Brain microvascular endothelial cell (primary cell): ENCODE measurements at regions not wholly inside any gene's neighbourhood (a gene's known extent, or its start where the extent isn't known, plus 50 kb on each side); places are given as distances from the start of the nearest gene placed in this dataset.

Source experiments
- DNase-seq: peaks from one replicate; pipeline ENCODE4 v3.0.0-alpha.2; 2020
- H3K27ac ChIP-seq: fragments of 250-450 bp; sonication (Bioruptor Pico); 2 replicates; pipeline ENCODE4 v1.5.1; 2020; ENCODE audit warnings: mild to moderate bottlenecking, moderate library complexity
- H3K27me3 ChIP-seq: fragments of 250-450 bp; sonication (Bioruptor Pico); replicated peaks from 2 replicates; pipeline ENCODE4 v1.5.1; 2020; ENCODE audit warnings: mild to moderate bottlenecking
- H3K36me3 ChIP-seq: fragments of 250-450 bp; sonication (Bioruptor Pico); replicated peaks from 2 replicates; pipeline ENCODE4 v1.5.1; 2020; ENCODE audit warnings: mild to moderate bottlenecking
- H3K4me3 ChIP-seq: 2 replicates; pipeline ENCODE4 v1.5.1; 2011; ENCODE audit warnings: low read depth, mild to moderate bottlenecking, control low read depth, low read length, moderate library complexity
- in situ Hi-C: cut with HindIII; loops from 2 replicates; pipeline ENCODE4 v1.10.0; 2017; ENCODE audit warnings: low sequenced_read_pairs, low pct_ligation_motif_present
- TF ChIP-seq, protein P1 (sequence below): IDR thresholded peaks from 2 replicates; pipeline ENCODE4 v1.5.1; 2011; ENCODE audit warnings: low read depth, mild to moderate bottlenecking, moderate library complexity, low read length, control low read depth, inconsistent platforms; ENCODE audit errors: missing control alignments

DNA sequence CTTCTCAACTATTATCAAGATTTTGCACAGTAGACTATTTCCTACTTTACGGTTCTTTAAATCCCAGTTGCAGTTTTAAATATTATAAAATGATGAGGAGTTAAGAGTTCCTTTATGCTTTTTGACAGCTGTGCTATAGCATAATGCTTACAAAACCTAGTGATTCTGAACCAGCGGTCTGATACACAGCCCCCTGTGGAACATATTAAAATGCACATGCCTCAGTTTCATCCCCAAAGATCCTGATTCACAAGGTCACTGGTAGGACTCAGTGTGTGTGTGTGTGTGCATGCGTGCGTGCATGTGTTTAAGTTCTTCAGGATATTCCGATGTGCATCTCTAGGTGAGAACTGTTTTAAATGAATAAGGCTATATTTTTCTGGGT is 330.1 kb upstream of the TPM1 start:
- TF ChIP-seq, protein P1, sequence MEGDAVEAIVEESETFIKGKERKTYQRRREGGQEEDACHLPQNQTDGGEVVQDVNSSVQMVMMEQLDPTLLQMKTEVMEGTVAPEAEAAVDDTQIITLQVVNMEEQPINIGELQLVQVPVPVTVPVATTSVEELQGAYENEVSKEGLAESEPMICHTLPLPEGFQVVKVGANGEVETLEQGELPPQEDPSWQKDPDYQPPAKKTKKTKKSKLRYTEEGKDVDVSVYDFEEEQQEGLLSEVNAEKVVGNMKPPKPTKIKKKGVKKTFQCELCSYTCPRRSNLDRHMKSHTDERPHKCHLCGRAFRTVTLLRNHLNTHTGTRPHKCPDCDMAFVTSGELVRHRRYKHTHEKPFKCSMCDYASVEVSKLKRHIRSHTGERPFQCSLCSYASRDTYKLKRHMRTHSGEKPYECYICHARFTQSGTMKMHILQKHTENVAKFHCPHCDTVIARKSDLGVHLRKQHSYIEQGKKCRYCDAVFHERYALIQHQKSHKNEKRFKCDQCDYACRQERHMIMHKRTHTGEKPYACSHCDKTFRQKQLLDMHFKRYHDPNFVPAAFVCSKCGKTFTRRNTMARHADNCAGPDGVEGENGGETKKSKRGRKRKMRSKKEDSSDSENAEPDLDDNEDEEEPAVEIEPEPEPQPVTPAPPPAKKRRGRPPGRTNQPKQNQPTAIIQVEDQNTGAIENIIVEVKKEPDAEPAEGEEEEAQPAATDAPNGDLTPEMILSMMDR: no peak
- in situ Hi-C loops: no loop called here
- H3K27me3 ChIP-seq: no peaks in the 10 kb centered on the region
- no peak overlapping the region for H3K27ac ChIP-seq
- no peak overlapping the region for H3K4me3 ChIP-seq
- H3K36me3 ChIP-seq: no peaks in the 10 kb centered on the region
- no peak for DNase-seq

DNA sequence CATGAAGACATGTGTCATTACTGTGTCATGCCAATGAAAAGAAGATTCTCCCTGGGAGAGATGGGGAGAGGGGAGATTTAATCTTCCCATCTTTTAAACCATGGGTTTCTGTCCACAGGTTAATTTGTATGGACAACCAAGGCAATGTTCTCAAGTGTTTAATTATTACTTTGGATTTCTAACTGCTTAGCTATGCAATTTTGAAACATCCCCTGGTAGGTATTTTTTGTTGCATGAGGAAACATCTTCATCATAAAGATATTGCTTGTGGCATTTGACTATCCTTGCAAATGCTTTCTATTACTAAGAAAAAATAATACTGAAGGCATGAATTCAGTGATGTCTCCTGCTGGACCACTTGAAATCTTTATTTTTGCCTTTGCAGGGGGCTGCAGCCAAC is 326.6 kb upstream of the TPM1 start:
- H3K36me3 ChIP-seq: no peaks in the 10 kb centered on the region
- H3K27ac ChIP-seq: no peak overlapping the region
- no peak overlapping the region for H3K4me3 ChIP-seq
- DNase-seq: no peak
- in situ Hi-C loops: no loop called here
- H3K27me3 ChIP-seq: no peaks in the 10 kb centered on the region
- TF ChIP-seq, protein P1: no peak

DNA sequence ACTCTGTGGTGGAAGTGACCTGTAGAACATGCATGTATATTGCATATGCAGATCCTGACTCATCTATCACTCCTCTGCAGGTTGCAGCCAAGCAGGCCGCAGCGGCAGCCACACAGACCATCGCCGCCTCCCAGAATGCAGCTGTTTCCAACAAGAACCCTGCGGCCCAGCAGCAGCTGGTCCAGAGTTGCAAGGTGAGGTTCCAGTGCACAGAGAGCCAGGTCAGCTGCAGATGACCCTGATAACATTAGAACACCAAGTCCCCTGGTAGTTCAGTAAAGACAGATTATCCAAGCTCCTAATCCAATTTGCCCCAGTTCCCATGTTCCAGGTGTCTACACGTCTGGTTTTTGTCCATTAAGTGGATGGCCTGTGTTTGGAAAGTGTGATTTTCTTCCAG is 325.1 kb upstream of the TPM1 start:
- H3K27ac ChIP-seq: no peak overlapping the region
- H3K27me3 ChIP-seq: no peaks in the 10 kb centered on the region
- no peaks in the 10 kb centered on the region for H3K36me3 ChIP-seq
- no peak for DNase-seq
- in situ Hi-C loops: no loop called here
- TF ChIP-seq, protein P1: no peak
- H3K4me3 ChIP-seq: no peak overlapping the region

DNA sequence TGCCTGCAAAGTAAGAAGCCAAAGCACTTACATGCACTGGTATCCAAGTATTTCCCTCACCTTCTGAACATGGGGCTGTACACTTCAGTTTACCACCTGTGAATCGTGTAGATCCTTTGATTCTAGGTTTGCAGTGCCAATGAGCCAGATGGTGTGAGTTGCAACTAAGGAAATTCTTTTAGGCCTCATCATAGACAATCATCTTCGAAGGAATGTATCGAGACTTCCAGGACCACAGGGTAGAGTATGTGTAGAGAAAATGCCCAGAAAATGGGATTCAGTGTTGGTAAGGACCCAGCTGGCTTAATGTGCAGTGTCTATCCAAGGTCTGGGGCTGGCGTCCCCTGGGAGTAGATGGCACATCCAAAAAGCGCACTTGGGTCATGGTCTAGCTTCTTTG is 323.2 kb upstream of the TPM1 start:
- DNase-seq: peak; percentile 4
- Histone ChIP-seq H3K27ac (no peak overlapping the region), H3K4me3 (no peak overlapping the region), H3K27me3 (no peaks in the 10 kb centered on the region), H3K36me3 (no peaks in the 10 kb centered on the region)
- TF ChIP-seq, protein P1: no peak
- in situ Hi-C loops: no loop called here

DNA sequence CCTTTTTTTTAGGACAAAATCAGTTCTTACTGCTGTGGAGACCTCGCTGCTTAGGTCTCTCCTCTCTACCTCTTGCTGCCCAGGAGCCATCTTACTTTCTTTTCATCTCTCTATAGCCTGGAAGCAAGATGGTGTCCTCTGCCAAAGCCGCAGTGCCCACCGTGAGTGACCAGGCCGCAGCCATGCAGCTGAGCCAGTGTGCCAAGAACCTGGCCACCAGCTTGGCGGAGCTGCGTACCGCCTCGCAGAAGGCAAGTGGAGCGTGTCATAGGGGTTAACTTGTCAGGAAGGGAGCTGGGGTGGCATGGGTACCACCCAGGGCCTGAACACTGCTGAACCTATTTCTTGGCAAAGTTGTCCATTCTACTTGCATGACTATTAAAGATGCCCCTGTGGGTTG is 320.3 kb upstream of the TPM1 start:
- no peak for DNase-seq
- Histone ChIP-seq H3K27ac (no peak overlapping the region), H3K27me3 (no peaks in the 10 kb centered on the region), H3K4me3 (no peak overlapping the region), H3K36me3 (no peaks in the 10 kb centered on the region)
- in situ Hi-C loops: no loop called here
- TF ChIP-seq, protein P1: no peak

DNA sequence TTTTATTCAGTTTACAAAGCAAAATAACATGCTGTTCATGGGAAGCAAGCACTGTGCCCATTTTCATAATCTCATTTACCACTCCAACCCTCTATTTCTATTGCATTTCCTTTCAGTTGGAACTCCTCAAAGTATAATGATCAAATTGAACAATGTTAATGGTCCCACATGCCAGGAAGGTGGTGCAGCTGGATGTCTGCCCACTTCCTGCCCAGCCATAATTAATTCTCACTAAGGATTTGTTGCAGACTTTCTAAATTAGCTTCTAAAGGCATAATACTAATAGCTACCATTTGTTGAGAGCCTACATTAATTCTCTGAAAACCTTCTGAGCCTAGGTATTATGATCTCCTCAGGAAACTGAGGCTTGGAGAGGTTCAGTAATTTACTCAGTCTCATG is 316.1 kb upstream of the TPM1 start:
- no peak overlapping the region for H3K4me3 ChIP-seq
- in situ Hi-C loops: no loop called here
- no peaks in the 10 kb centered on the region for H3K27me3 ChIP-seq
- DNase-seq: no peak
- TF ChIP-seq, protein P1: no peak
- no peak overlapping the region for H3K27ac ChIP-seq
- no peaks in the 10 kb centered on the region for H3K36me3 ChIP-seq
